ENCODE measurements at regions not wholly inside any gene's neighbourhood (a gene's known extent, or its start where the extent isn't known, plus 50 kb on each side); places are given as distances from the start of the nearest gene placed in this dataset.

- no peak overlapping the region for H3K4me2 ChIP-seq (ENCODE audit: low read length)
- no peak overlapping the region for H3K9ac ChIP-seq (ENCODE audit: low read length)
- no peaks in the 10 kb centered on the region for H4K20me1 ChIP-seq (ENCODE audit: insufficient read depth, low read length)
- H3K27ac ChIP-seq (ENCODE audit: low read depth, low read length, poor library complexity, severe bottlenecking) = no peak overlapping the region
- H3K9me3 ChIP-seq (ENCODE audit: low read length) = no peaks in the 10 kb centered on the region
- no peaks in the 10 kb centered on the region for H3K4me1 ChIP-seq (ENCODE audit: insufficient read depth, low read length, severe bottlenecking)
- no peaks in the 10 kb centered on the region for H3K27me3 ChIP-seq (ENCODE audit: insufficient read depth, low read length)
- H3F3A ChIP-seq (ENCODE audit: insufficient read depth, low read length) = no peaks in the 10 kb centered on the region
- TF ChIP-seq EZH2 (IDR thresholded peaks at IDR 0.05; ENCODE audit: borderline replicate concordance, low read length) (no peak), CTCF (IDR thresholded peaks at IDR 0.05; ENCODE audit: low read length) (no peak)
- no peaks in the 10 kb centered on the region for H3K79me2 ChIP-seq (ENCODE audit: insufficient read depth, low read length)
- H3K9me2 ChIP-seq (ENCODE audit: low read depth, low read length) = no peaks in the 10 kb centered on the region
- H2AFZ ChIP-seq (ENCODE audit: low read length) = no peak overlapping the region
- H3K36me3 ChIP-seq (ENCODE audit: insufficient read depth, low read length) = no peaks in the 10 kb centered on the region
- no peak overlapping the region for H3K4me3 ChIP-seq (ENCODE audit: low read depth, low read length, poor library complexity, severe bottlenecking)
These were observed 341.9 kb downstream of the COL12A1 start for GRCh38 chr6:74863968-74864367.

- no peak overlapping the region for H3K9ac ChIP-seq (ENCODE audit: low read length)
- H3K9me3 ChIP-seq (ENCODE audit: low read length) = no peaks in the 10 kb centered on the region
- no peaks in the 10 kb centered on the region for H3K79me2 ChIP-seq (ENCODE audit: insufficient read depth, low read length)
- no peaks in the 10 kb centered on the region for H3K4me1 ChIP-seq (ENCODE audit: insufficient read depth, low read length, severe bottlenecking)
- H3K27me3 ChIP-seq (ENCODE audit: insufficient read depth, low read length) = no peaks in the 10 kb centered on the region
- H3F3A ChIP-seq (ENCODE audit: insufficient read depth, low read length) = no peaks in the 10 kb centered on the region
- no peak for TF ChIP-seq EZH2 (IDR thresholded peaks at IDR 0.05; ENCODE audit: borderline replicate concordance, low read length)
- TF ChIP-seq CTCF (IDR thresholded peaks at IDR 0.05; ENCODE audit: low read length) = no peak
- no peaks in the 10 kb centered on the region for H3K9me2 ChIP-seq (ENCODE audit: low read depth, low read length)
- H2AFZ ChIP-seq (ENCODE audit: low read length) = no peak overlapping the region
- no peaks in the 10 kb centered on the region for H4K20me1 ChIP-seq (ENCODE audit: insufficient read depth, low read length)
- no peak overlapping the region for H3K4me2 ChIP-seq (ENCODE audit: low read length)
- H3K4me3 ChIP-seq (ENCODE audit: low read depth, low read length, poor library complexity, severe bottlenecking) = no peak overlapping the region
- H3K27ac ChIP-seq (ENCODE audit: low read depth, low read length, poor library complexity, severe bottlenecking) = no peak overlapping the region
- H3K36me3 ChIP-seq (ENCODE audit: insufficient read depth, low read length) = no peaks in the 10 kb centered on the region
These were observed 345.4 kb downstream of the COL12A1 start for GRCh38 chr6:74860456-74860855.

GRCh38 chr6:74857157-74857556 is 348.7 kb downstream of the COL12A1 start:
- Histone ChIP-seq H3K4me3 (ENCODE audit: low read depth, low read length, poor library complexity, severe bottlenecking) (no peak overlapping the region), H3K4me1 (ENCODE audit: insufficient read depth, low read length, severe bottlenecking) (no peaks in the 10 kb centered on the region), H2AFZ (ENCODE audit: low read length) (no peak overlapping the region), H3K79me2 (ENCODE audit: insufficient read depth, low read length) (no peaks in the 10 kb centered on the region), H3K9ac (ENCODE audit: low read length) (no peak overlapping the region), H3K9me2 (ENCODE audit: low read depth, low read length) (no peaks in the 10 kb centered on the region), H3K9me3 (ENCODE audit: low read length) (no peaks in the 10 kb centered on the region), H4K20me1 (ENCODE audit: insufficient read depth, low read length) (no peaks in the 10 kb centered on the region), H3K4me2 (ENCODE audit: low read length) (no peak overlapping the region), H3K27me3 (ENCODE audit: insufficient read depth, low read length) (no peaks in the 10 kb centered on the region), H3K36me3 (ENCODE audit: insufficient read depth, low read length) (no peaks in the 10 kb centered on the region), H3K27ac (ENCODE audit: low read depth, low read length, poor library complexity, severe bottlenecking) (no peak overlapping the region), H3F3A (ENCODE audit: insufficient read depth, low read length) (no peaks in the 10 kb centered on the region)
- TF ChIP-seq EZH2 (IDR thresholded peaks at IDR 0.05; ENCODE audit: borderline replicate concordance, low read length) (no peak), CTCF (IDR thresholded peaks at IDR 0.05; ENCODE audit: low read length) (no peak)
